ENCODE measurements at regions not wholly inside any gene's neighbourhood (a gene's known extent, or its start where the extent isn't known, plus 50 kb on each side); places are given as distances from the start of the nearest gene placed in this dataset.

DNA sequence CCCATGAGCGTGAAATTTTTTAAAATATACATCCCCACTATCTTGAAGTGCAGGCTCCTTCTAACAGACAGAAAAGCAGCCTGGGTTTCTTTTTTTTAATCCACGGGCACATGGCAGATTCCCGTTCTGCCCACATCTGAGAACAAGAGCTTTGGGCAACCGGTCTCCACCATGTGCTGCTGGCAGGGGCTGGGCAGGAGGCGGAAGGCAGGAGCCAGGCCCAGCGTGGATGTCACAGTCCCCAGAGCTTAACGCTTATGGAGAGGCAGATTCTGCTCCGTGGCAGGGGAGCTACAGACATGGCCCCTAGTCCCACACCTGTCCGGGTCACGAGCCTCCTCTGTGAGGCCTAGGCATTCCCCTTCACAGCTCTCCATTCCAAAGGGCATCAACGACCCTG is 503.0 kb upstream of the MYT1L start:
- TF ChIP-seq, protein P1, sequence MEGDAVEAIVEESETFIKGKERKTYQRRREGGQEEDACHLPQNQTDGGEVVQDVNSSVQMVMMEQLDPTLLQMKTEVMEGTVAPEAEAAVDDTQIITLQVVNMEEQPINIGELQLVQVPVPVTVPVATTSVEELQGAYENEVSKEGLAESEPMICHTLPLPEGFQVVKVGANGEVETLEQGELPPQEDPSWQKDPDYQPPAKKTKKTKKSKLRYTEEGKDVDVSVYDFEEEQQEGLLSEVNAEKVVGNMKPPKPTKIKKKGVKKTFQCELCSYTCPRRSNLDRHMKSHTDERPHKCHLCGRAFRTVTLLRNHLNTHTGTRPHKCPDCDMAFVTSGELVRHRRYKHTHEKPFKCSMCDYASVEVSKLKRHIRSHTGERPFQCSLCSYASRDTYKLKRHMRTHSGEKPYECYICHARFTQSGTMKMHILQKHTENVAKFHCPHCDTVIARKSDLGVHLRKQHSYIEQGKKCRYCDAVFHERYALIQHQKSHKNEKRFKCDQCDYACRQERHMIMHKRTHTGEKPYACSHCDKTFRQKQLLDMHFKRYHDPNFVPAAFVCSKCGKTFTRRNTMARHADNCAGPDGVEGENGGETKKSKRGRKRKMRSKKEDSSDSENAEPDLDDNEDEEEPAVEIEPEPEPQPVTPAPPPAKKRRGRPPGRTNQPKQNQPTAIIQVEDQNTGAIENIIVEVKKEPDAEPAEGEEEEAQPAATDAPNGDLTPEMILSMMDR (IDR thresholded peaks at IDR 0.05), result no peak
- TF ChIP-seq POLR2AphosphoS5 (IDR thresholded peaks at IDR 0.05), result no peak
- no peak for TF ChIP-seq POLR2A (IDR thresholded peaks at IDR 0.05)
- no peak for TF ChIP-seq EP300 (IDR thresholded peaks at IDR 0.05)

All from suprapubic skin (tissue), 4 donors.